SK-N-SH (cell line): ENCODE measurements at regions not wholly inside any gene's neighbourhood (a gene's known extent, or its start where the extent isn't known, plus 50 kb on each side); places are given as distances from the start of the nearest gene placed in this dataset.

Source experiments
- CTCF ChIA-PET: fragments of 300-600, 350-600 bp; formaldehyde crosslinking; extraction: SDS; loops from one replicate; lab custom pipeline; 2021; lab: Yijun Ruan, JAX
- POLR2A ChIA-PET: fragments of 350-600 bp; sonication (Branson Sonifier 250); formaldehyde crosslinking; extraction: SDS; loops from one replicate; lab custom pipeline; 2020; ENCODE audit warnings: antibody characterized with exemption, inconsistent platforms; lab: Yijun Ruan, JAX
- DNase-seq: peaks from one replicate; pipeline ENCODE4 v3.0.0; 2012
- H2AFZ ChIP-seq: fragments of 200-600 bp; sonication (generic); 2 replicates; pipeline ENCODE4 v1.8.1; 2016; ENCODE audit warnings: antibody characterized with exemption, mild to moderate bottlenecking, low read depth
- H3F3A ChIP-seq: fragments of 200-600 bp; sonication (generic); replicated peaks from 2 replicates; pipeline ENCODE3; 2016; ENCODE audit warnings: antibody characterized with exemption, mild to moderate bottlenecking; ENCODE audit not compliant: insufficient read depth
- H3K27ac ChIP-seq, 2 experiments: fragments of 200-500 bp in 1 of 2; fragments of 200-600 bp in 1 of 2; sonication (Bioruptor generic) in 1 of 2; sonication (generic), shearing (Covaris generic) in 1 of 2; 2 replicates each; pipeline versions ENCODE4 v1.5.1 to v1.6.1; 2014 to 2016; ENCODE audit warnings: low read depth in 2 of 2, inconsistent platforms in 1 of 2, low read length in 1 of 2, mild to moderate bottlenecking in 1 of 2, mixed read lengths in 1 of 2
- H3K27me3 ChIP-seq: fragments of 200-600 bp; sonication (generic), shearing (Covaris generic); 2 replicates; pipeline ENCODE4 v1.6.1; 2016; ENCODE audit warnings: mixed run types; ENCODE audit not compliant: insufficient read depth
- H3K36me3 ChIP-seq, 2 experiments: fragments of 200-500 bp in 1 of 2; fragments of 200-600 bp in 1 of 2; sonication (Bioruptor generic) in 1 of 2; sonication (generic) in 1 of 2; replicated peaks in 1 of 2; 2 replicates each; pipeline versions ENCODE3 to v1.5.1; 2014 to 2016; ENCODE audit warnings: low read length in 1 of 2, mild to moderate bottlenecking in 1 of 2; ENCODE audit not compliant: insufficient read depth in 2 of 2, control insufficient read depth in 1 of 2
- H3K4me1 ChIP-seq, 2 experiments: fragments of 200-500 bp in 1 of 2; fragments of 200-600 bp in 1 of 2; sonication (Bioruptor generic) in 1 of 2; sonication (generic), shearing (Covaris generic) in 1 of 2; 2 replicates each; pipeline versions ENCODE4 v1.5.1 to v1.6.1; 2014 to 2016; ENCODE audit warnings: low read depth in 1 of 2, low read length in 1 of 2, mixed run types in 1 of 2; ENCODE audit not compliant: insufficient read depth in 2 of 2, control insufficient read depth in 1 of 2
- H3K4me2 ChIP-seq: fragments of 200-600 bp; sonication (generic), shearing (Covaris generic); 2 replicates; pipeline ENCODE4 v1.6.1; 2017; ENCODE audit warnings: mixed run types
- H3K4me3 ChIP-seq, 2 experiments: fragments of 200-500 bp in 1 of 2; fragments of 200-600 bp in 1 of 2; sonication (Bioruptor generic) in 1 of 2; sonication (generic), shearing (Covaris generic) in 1 of 2; 2 replicates each; pipeline versions ENCODE4 v1.5.1 to v1.8.1; 2014 to 2016; ENCODE audit warnings: low read depth in 2 of 2, inconsistent platforms in 1 of 2, low read length in 1 of 2, mild to moderate bottlenecking in 1 of 2, mixed read lengths in 1 of 2, moderate library complexity in 1 of 2
- H3K79me2 ChIP-seq: fragments of 200-600 bp; sonication (generic); 2 replicates; pipeline ENCODE4 v1.8.1; 2017; ENCODE audit warnings: mild to moderate bottlenecking; ENCODE audit not compliant: insufficient read depth
- H3K9ac ChIP-seq: fragments of 200-600 bp; sonication (generic); 2 replicates; pipeline ENCODE4 v1.6.1; 2017; ENCODE audit warnings: mixed run types
- H3K9me2 ChIP-seq: fragments of 200-600 bp; sonication (generic); 2 replicates; pipeline ENCODE4 v1.6.1; 2017; ENCODE audit warnings: mixed run types
- H3K9me3 ChIP-seq: fragments of 200-600 bp; sonication (generic); 2 replicates; pipeline ENCODE4 v1.6.1; 2017; ENCODE audit warnings: mixed run types, mild to moderate bottlenecking, moderate library complexity
- H4K20me1 ChIP-seq: fragments of 200-600 bp; sonication (generic); 2 replicates; pipeline ENCODE4 v1.6.1; 2017; ENCODE audit warnings: mild to moderate bottlenecking, mixed run types; ENCODE audit not compliant: insufficient read depth
- CHD2 ChIP-seq: fragments of 150-350 bp; IDR thresholded peaks from 2 replicates; pipeline ENCODE4 v1.6.1; 2018; ENCODE audit warnings: low read length; ENCODE audit not compliant: partially characterized antibody
- EP300 ChIP-seq, 2 experiments: IDR thresholded peaks; 2 replicates each; pipeline versions ENCODE4 v1.4.0 to v1.6.1; 2012; ENCODE audit warnings: borderline replicate concordance in 1 of 2, low read depth in 1 of 2, low read length in 1 of 2
- FOXJ3 ChIP-seq: sonication (generic); formaldehyde crosslinking; IDR thresholded peaks from 2 replicates; pipeline ENCODE4 v1.5.1; 2020; ENCODE audit warnings: mild to moderate bottlenecking, missing genetic modification reagents
- GATA2 ChIP-seq: sonication (generic); formaldehyde crosslinking; IDR thresholded peaks from 2 replicates; pipeline ENCODE4 v1.5.0; 2020; ENCODE audit warnings: mild to moderate bottlenecking, missing genetic modification reagents
- JUND ChIP-seq: IDR thresholded peaks from 2 replicates; pipeline ENCODE4 v1.4.0; 2012
- NRF1 ChIP-seq: IDR thresholded peaks from 2 replicates; pipeline ENCODE4 v1.6.1; 2012; ENCODE audit warnings: low read depth, mild to moderate bottlenecking, low read length
- POLR2AphosphoS5 ChIP-seq: IDR thresholded peaks from 2 replicates; pipeline ENCODE4 v1.6.1; 2012; ENCODE audit warnings: low read depth, low read length
- RAD21 ChIP-seq: IDR thresholded peaks from 2 replicates; pipeline ENCODE4 v1.6.1; 2012; ENCODE audit warnings: mild to moderate bottlenecking, low read length
- RFX5 ChIP-seq: IDR thresholded peaks from 2 replicates; pipeline ENCODE4 v1.6.1; 2012; ENCODE audit warnings: mild to moderate bottlenecking, improper control_type of control experiment, low read length
- SIN3A ChIP-seq: IDR thresholded peaks from 2 replicates; pipeline ENCODE4 v1.6.1; 2012; ENCODE audit warnings: low read depth, mild to moderate bottlenecking, low read length, moderate library complexity, borderline replicate concordance
- SMC3 ChIP-seq: IDR thresholded peaks from 2 replicates; pipeline ENCODE4 v1.6.1; 2012; ENCODE audit warnings: low read depth, low read length, improper control_type of control experiment
- TCF12 ChIP-seq: IDR thresholded peaks from 2 replicates; pipeline ENCODE4 v1.4.0; 2012
- WGBS: methylation state at CpG from one replicate; pipeline ENCODE4 v1.1.6; 2017; ENCODE audit warnings: low lambda C conversion rate; 5-methylcytosine and 5-hydroxymethylcytosine counted together
- TF ChIP-seq, protein P1 (sequence below): IDR thresholded peaks from 2 replicates; pipeline ENCODE4 v1.4.0; 2012; ENCODE audit warnings: low read depth
- TF ChIP-seq, protein P2 (sequence below): IDR thresholded peaks from 2 replicates; pipeline ENCODE4; 2012
- TF ChIP-seq, protein P3 (sequence below): fragments of 200-600 bp; sonication (generic); IDR thresholded peaks from 2 replicates; pipeline ENCODE4 v1.6.1; 2017; ENCODE audit warnings: antibody characterized with exemption, mild to moderate bottlenecking, moderate library complexity

DNA sequence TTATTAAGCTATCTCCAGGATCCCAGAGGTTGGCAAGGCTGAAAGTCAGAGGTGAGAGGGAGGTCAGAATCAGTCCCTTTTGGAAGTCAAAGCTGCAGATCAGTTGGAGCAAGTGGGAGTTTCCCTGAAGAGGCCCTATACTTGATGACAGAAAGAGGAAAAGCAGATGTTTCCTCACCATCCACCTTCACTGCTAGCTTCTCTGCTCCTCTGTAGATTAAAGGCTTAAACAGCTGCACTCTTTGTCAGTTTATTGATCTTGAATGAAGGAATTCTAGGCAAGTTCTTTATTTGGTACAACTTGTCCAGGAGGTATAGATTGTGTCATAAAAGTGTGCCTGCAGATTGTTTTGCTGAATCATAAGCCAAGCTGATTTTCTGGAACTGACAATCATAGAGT, 408.2 kb upstream of the TGFBR2 start (continued):
- peak in 1 of 2 experiments; percentile 69 for TF ChIP-seq EP300 (IDR thresholded peaks at IDR 0.05; ENCODE audit: borderline replicate concordance in 1 of 2, low read depth in 1 of 2, low read length in 1 of 2)
- TF ChIP-seq, protein P1, sequence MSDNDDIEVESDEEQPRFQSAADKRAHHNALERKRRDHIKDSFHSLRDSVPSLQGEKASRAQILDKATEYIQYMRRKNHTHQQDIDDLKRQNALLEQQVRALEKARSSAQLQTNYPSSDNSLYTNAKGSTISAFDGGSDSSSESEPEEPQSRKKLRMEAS = no peak
- peak; percentile 50; the same call in 1 of the 2 replicates for TF ChIP-seq POLR2AphosphoS5
- TF ChIP-seq CHD2 = no peak
- TF ChIP-seq JUND = peak; percentile 22; the same call in 1 of the 2 replicates
- peak; percentile 14; the same call in 1 of the 2 replicates for TF ChIP-seq SMC3
- TF ChIP-seq RAD21 = 0 out of 2 replicates have a peak, but pooled peaks have one; percentile 8
- no peak for TF ChIP-seq FOXJ3
- TF ChIP-seq RFX5 = no peak
- TF ChIP-seq TCF12 = peak; percentile 89
- TF ChIP-seq NRF1 = no peak

DNA sequence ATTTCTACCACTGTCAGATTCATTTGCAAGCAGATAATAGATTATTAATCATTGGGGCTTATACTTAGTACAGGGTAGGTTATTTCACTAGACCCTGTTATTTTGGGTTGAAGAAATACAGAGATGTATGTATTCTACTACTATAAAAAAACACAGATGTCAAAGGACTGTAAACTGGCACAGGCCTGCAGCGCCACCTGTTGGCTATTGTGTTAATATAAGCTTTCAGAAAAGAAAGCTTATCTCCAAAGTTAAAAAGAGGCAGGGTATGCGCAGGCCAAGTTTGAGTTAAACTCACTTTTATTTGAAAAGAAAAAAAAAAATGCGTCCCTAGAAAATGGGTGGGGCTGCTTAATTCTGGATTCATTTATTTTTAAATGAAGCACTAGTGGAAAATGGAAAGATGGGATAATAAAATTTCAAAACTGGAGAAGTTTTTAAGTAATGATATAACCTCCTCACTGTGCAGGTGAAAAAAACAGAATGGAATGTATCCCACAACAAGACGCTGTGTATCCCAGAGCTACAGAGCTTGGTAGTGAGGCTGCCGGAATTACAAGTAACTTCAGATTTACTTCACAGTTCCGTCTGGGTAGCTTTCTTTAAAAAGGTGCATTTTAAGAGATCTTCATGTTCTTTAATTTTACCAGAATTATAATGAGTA, 407.2 kb upstream of the TGFBR2 start:
- no peak overlapping the region for H3K9ac ChIP-seq
- H3F3A ChIP-seq = no peaks in the 10 kb centered on the region
- no peak overlapping the region; a peak in 1 of 4 replicates for H3K4me3 ChIP-seq
- no peaks in the 10 kb centered on the region for H4K20me1 ChIP-seq
- no peak overlapping the region for H3K4me2 ChIP-seq
- H3K9me3 ChIP-seq = no peaks in the 10 kb centered on the region
- no peaks in the 10 kb centered on the region for H3K9me2 ChIP-seq
- no peak overlapping the region for H3K27ac ChIP-seq
- TF ChIP-seq SMC3 (peak; percentile 88), GATA2 (CRISPR knock-in tag) (peak; percentile 15; the same call in 1 of the 2 replicates), TCF12 (0 out of 2 replicates have a peak, but pooled peaks have one; percentile 4), RAD21 (peak; percentile 93), SIN3A (no peak)
- TF ChIP-seq, protein P2, sequence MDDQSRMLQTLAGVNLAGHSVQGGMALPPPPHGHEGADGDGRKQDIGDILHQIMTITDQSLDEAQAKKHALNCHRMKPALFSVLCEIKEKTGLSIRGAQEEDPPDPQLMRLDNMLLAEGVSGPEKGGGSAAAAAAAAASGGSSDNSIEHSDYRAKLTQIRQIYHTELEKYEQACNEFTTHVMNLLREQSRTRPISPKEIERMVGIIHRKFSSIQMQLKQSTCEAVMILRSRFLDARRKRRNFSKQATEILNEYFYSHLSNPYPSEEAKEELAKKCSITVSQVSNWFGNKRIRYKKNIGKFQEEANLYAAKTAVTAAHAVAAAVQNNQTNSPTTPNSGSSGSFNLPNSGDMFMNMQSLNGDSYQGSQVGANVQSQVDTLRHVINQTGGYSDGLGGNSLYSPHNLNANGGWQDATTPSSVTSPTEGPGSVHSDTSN = no peak
- TF ChIP-seq, protein P3, sequence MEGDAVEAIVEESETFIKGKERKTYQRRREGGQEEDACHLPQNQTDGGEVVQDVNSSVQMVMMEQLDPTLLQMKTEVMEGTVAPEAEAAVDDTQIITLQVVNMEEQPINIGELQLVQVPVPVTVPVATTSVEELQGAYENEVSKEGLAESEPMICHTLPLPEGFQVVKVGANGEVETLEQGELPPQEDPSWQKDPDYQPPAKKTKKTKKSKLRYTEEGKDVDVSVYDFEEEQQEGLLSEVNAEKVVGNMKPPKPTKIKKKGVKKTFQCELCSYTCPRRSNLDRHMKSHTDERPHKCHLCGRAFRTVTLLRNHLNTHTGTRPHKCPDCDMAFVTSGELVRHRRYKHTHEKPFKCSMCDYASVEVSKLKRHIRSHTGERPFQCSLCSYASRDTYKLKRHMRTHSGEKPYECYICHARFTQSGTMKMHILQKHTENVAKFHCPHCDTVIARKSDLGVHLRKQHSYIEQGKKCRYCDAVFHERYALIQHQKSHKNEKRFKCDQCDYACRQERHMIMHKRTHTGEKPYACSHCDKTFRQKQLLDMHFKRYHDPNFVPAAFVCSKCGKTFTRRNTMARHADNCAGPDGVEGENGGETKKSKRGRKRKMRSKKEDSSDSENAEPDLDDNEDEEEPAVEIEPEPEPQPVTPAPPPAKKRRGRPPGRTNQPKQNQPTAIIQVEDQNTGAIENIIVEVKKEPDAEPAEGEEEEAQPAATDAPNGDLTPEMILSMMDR = peak; percentile 93
- TF ChIP-seq, all 33 proteins: peak for 5
- WGBS = 54% methylated on average over 6 of the region's 6 CpGs
- Histone ChIP-seq H3K4me1 (peaks cover 2 to 10% of the 10 kb centered on the region in 2 experiments; a peak in 3 of 4 replicates), H3K79me2 (no peaks in the 10 kb centered on the region), H3K36me3 (no peaks in the 10 kb centered on the region), H2AFZ (peak overlapping the region; percentile 46; the same call in 1 of the 2 replicates), H3K27me3 (no peaks in the 10 kb centered on the region)
- DNase-seq = peak; percentile 23
- ChIA-PET CTCF (interaction anchor here (0.5 to 5.4 kb wide), 57 partner anchors 8 to 1723 kb away, joined by 3 to 193 read pairs (median 4); no protein-coding TSS in a partner anchor), POLR2A (no interaction called here)
